ENCODE measurements at regions not wholly inside any gene's neighbourhood (a gene's known extent, or its start where the extent isn't known, plus 50 kb on each side); places are given as distances from the start of the nearest gene placed in this dataset.

- no peak for TF ChIP-seq CTCF (IDR thresholded peaks at IDR 0.05)
- Histone ChIP-seq H3K4me3 (no peak overlapping the region), H3K27ac (no peak overlapping the region), H3K9me3 (no peaks in the 10 kb centered on the region), H3K36me3 (no peaks in the 10 kb centered on the region), H3K4me1 (no peaks in the 10 kb centered on the region), H3K27me3 (no peaks in the 10 kb centered on the region)
- no peak for DNase-seq
- intact Hi-C loops (cut with DNase I; ENCODE audit: low total_unique reads), result no loop called here
Measured at GRCh38 chr2:175630280-175631244, 371.5 kb downstream of the LNPK start.

GRCh38 chr2:175628243-175628642, 373.8 kb downstream of the LNPK start:
- H3K27ac ChIP-seq, result no peak overlapping the region
- no peaks in the 10 kb centered on the region for H3K4me1 ChIP-seq
- TF ChIP-seq CTCF (IDR thresholded peaks at IDR 0.05), result no peak
- H3K9me3 ChIP-seq, result no peaks in the 10 kb centered on the region
- no peaks in the 10 kb centered on the region for H3K27me3 ChIP-seq
- no peak overlapping the region for H3K4me3 ChIP-seq
- DNase-seq, result no peak
- intact Hi-C loops (cut with DNase I; ENCODE audit: low total_unique reads), result no loop called here
- no peaks in the 10 kb centered on the region for H3K36me3 ChIP-seq

DNA sequence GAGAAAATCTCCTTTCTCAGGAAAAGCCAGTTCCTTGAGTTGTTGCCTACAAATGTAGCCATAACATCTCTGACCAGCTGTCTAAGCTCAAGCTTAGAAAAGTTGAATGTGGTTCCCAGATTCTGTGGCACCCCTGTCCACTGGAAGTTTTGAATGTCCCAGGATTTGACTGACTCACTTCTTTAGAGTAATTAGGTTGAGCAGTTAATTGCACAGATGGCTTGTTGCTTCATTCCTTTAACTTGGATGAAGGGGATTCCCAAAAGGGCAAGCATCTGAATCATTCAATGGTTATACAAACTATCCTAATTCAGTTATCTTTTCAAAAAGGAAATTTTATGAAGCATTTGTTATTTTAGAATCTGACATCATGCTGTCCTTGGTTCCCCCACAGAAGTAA, 374.7 kb downstream of the LNPK start:
- Histone ChIP-seq H3K36me3 (no peaks in the 10 kb centered on the region), H3K4me1 (no peaks in the 10 kb centered on the region), H3K27ac (no peak overlapping the region), H3K4me3 (no peak overlapping the region), H3K9me3 (no peaks in the 10 kb centered on the region), H3K27me3 (no peaks in the 10 kb centered on the region)
- no peak for TF ChIP-seq CTCF (IDR thresholded peaks at IDR 0.05)
- intact Hi-C loops (cut with DNase I; ENCODE audit: low total_unique reads), result no loop called here
- no peak for DNase-seq

- no peak for TF ChIP-seq CTCF (IDR thresholded peaks at IDR 0.05)
- Histone ChIP-seq H3K27ac (no peak overlapping the region), H3K4me3 (no peak overlapping the region), H3K36me3 (no peaks in the 10 kb centered on the region), H3K9me3 (no peaks in the 10 kb centered on the region), H3K4me1 (no peaks in the 10 kb centered on the region), H3K27me3 (no peaks in the 10 kb centered on the region)
- intact Hi-C loops (cut with DNase I; ENCODE audit: low total_unique reads), result no loop called here
- DNase-seq, result no peak
Measured at GRCh38 chr2:175626796-175627195, 375.3 kb downstream of the LNPK start.

DNA sequence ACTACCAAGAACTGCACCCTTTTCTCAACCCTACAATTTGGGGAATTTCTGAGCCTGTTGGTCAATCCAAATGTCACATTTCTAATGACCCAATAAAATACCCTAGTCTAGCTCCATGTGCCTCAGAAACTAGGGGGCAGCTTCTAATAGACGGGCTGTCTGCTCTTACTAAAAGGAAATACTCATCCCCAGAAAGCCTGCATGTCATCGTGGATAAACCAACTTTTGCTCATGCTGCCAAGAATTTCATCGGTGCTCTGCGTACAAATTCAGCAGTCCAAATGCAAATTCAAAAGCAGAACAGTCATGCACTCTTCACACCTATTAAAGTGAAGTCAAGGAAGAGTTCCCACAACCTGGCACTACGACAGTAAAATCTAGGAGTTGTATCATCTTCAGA, 377.3 kb downstream of the LNPK start:
- H3K27ac ChIP-seq, result no peak overlapping the region
- intact Hi-C loops (cut with DNase I; ENCODE audit: low total_unique reads), result no loop called here
- H3K4me1 ChIP-seq, result no peaks in the 10 kb centered on the region
- no peak for TF ChIP-seq CTCF (IDR thresholded peaks at IDR 0.05)
- H3K36me3 ChIP-seq, result no peaks in the 10 kb centered on the region
- no peak overlapping the region for H3K4me3 ChIP-seq
- no peaks in the 10 kb centered on the region for H3K9me3 ChIP-seq
- DNase-seq, result no peak
- no peaks in the 10 kb centered on the region for H3K27me3 ChIP-seq

All from tibial artery (tissue), 4 donors.